ENCODE measurements at regions not wholly inside any gene's neighbourhood (a gene's known extent, or its start where the extent isn't known, plus 50 kb on each side); places are given as distances from the start of the nearest gene placed in this dataset.
A peak's percentile ranks its signal among the peaks of the same experiment; 100 is the strongest.

DNA sequence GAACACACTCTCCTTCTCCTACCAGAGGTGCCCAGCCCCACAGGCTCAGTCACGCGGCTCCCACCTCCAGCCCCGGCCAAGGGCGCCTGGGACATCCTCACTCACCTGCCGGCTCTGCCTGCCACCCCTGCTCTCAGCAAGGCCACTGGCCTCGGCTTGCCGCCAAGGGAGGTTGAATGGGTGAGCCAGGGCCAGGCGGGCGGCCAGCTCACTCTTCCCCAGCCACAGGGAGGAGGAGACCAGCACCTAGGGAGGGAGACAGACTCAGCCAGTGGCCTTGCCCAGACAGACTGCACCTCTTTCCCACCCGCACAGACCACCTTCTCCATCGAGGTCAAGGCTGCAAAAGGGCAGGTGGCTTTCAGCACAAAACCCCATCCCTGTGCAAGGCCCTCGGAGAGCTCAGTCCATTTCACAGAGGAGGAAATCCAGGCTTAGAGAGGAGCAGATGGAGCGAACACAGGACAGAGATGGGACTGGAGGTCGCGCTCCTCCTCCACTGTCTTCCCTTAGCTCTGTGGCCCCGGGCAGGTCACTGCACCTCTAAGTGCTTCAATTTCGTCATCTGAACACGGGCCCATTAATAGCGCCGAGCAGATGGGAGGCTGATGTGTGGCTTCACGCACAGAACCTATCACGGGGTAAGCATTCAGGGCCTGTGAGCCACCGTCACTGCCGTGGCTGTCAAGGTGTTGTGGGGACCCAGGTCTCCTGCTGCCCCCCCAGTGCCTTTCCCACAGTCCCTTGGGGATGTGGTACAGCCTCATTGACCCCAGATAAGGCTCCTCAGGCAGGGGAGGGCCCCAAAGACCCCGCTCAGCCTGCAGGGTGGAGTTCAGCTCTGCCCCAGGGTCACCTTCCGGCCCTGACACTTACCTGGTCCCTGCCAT is 56.1 kb downstream of the RMI2 start:
- DNase-seq, result no peak

DNA sequence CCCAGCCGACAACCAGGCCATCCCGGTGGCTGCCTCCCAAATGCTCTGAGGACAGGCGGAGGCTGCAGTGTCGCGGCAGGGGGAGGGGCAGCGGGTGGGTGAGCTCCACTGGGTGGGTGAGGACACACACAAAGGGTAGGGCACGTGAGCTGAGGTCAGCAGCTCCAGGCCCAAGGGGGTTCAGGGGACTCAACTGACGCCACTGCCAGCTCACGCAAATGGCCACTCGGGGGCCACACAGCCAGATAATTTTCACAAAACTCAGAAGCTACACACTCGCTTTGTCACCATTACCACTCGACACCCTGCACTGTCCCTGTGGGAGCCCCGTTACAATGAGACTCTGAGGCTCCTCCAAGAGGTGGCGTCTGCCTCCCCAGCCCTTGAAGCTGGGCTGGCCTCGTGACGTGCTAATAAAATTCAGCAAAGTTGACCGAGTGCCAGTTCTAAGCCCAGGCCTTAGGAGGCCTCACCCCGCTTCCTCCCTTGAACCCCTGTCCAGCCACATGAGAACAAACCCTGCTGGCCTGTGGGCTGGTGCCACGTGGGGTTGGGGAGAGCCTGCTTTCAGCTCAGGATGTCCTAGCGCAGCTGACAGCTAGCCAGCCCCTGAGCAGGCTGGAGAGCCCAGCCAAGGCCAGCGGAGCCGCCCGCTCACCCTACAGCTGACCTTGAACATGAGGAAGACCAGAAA is 56.9 kb downstream of the RMI2 start:
- DNase-seq, result no peak

DNA sequence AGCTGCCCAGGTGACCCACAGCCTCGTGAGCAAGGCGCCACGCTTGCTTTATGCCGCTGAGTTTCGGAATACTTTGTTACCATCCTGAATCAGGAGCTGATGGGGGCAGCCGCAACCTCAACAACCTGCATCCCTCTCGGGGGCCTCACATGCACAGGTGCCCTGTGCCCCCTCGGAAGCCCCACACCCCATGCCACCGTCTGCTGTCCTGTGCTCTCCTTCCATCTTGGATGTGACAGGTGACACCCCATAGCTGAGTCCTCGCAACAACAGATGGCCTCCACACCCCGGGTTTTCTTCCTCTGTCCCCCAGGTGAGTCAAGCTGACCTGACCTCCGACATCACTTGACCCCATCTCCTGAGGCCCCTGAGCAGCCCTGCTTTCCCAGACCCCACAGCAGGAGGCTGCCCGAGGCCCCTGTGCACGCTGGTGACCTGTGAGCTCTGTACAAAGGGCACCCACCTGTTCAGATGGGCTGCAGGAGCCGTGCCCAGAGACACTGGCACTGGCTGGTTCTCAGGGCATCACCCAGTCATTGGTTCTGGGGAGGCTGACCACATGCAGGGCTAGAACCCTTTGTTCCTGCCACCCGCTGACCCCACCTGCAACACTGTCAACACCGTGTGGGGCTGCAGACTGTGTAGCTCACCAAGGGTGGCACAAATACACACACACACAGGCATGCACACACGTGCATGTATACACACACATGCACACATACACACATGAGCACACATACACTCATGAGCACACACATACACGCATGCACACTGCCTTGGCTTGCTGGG is 57.7 kb downstream of the RMI2 start:
- DNase-seq, result no peak

DNA sequence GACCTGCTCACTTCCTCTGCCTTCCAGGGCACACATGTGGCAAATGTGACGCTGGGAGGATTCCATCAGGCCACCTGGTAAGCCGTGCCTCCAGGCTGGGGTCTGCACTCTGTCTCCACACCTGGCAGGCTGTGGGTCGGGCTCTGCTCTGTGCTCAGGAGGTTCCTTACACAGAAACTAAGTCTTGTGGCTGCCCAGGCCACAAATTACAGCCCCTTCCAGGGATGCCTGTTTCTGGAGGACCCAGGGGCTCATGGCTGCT is 58.2 kb downstream of the RMI2 start:
- DNase-seq, result no peak

DNA sequence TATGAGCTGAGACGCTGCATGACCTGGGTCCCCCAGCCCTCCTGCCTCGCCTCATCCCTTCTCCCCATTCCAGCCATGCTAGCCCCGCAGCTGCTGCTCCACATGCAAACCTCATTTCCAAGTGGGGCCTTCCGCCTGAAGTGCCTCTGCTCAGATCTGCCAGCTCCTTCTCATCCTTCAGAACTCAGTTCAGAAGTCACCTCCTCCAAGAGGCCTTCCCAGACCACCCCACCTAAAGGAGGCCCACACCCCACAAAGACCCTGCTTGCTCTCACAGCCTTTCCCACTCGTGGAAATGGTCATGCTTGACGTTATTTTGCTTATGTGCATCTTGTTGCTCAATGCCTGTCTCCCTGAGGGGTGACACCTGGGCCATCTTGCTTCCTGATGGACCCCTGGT is 58.7 kb downstream of the RMI2 start:
- no peak for DNase-seq

DNA sequence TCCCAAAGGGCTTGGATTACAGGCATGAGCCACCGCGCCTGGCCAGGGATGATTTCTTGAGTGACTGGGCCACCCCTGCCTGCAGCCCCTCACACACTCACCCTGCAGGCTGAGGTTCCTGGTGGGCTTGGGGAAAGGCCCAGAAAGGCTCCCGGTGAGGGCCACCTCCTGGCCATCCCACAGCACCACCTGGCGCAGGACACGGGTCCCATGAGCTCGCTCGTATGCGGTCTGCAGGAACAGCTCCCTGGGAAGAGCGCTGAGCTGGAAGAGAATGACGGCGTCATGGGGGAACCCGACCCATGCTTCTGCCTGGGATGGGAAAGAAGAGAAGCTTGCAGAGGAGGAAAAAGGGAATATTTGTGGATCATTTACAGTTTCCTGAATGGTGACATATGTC is 59.3 kb downstream of the RMI2 start:
- DNase-seq, result no peak

DNA sequence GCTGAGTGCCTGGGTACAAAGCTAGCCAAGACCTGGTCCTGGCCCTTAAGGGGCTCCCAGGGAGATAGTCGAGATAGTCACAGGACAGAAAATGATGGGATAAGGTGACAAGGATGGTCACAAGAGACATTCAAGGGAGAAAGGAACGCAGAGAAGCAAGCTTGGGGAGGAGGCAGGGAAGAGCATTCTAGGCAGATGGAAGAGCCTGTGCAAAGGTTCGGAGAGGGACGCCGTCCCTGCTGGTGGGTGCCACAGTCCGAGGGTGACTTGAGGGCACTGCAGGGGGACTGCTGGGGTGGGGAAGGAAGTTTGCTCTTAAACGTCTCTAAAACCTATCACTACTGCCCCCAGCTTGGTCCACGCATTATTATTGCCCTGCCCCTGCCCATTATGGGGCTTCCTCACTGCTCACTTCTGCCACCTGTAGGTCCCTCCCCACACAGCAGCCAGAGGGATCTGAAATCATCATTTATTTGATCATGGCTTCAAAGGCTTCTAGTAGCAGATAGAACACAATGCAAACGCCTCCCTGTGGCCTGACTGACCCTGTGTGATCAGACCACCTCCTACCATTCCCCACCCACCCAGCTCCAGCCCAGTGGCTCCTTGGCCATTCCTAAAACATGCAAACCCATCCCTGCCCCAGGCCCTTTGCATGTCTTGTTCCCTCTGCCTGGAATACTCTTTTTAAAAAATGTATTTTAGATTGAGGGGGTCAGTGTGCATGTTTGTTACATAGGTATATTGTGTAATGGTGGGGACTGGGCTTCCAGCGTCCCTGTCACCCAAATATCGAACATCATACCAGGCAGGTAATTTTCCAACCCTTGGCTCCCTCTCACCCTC is 60.3 kb downstream of the RMI2 start:
- no peak for DNase-seq

DNA sequence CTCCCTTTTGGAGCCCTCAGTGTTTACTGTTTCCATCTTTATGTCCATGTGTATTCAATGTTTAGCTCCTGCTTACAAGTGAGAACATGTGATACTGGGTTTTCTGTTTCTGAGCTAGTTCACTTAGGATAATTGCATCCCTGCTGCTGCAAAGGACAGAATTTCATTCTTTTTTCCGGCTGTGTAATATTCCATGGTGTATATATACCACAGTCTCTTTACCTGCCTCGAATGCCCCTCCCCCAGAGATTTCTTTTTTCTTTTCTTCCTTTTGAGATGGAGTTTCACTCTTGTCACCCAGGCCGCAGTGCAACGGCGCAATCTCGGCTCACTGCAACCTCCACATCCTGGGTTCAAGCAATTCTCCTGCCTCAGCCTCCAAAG is 60.9 kb downstream of the RMI2 start:
- no peak for DNase-seq

DNA sequence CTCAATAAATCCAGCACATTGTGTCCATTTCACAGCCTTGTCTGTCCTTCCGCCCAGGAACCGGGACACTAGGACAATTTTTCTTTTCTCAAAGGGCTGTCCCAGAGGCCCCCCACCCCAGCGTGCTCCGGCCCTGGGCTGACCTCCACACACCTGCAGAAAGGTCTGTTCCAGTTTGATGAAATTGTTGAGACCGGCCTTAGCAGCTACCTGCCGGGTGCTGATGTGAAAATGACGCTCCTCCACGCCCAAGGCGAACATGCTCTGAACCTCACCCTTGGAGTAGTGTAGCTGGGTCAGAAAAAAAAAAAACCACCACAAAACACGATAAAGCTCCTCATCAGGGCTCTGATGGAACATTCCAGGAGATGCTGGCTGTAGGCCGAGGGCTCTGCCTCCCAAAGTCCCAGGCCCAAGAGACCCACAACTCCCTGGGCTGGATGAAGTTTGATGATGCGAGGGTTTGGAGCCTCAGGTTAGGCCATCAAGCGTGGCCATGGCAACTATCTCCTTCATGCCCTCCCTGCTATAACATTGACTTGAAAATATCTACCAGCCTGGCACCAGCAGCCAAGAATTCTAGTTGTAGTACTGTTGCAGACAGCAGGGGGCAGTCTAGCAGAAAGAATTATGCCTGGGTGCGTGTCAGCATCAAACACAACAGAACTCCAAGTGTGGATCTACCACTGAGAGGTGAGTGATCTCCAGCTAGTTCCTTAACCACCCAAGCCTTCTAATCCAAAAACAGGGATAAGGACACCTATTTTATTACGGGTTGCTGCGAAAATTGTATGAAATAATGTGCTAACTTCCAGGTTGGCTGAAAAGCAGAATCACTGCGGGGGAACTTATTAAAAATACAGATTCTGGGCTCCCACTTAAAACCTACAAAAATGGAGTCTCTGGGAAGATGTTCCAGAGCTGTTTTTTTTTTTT is 62.1 kb downstream of the RMI2 start:
- DNase-seq, result peak; percentile 64

DNA sequence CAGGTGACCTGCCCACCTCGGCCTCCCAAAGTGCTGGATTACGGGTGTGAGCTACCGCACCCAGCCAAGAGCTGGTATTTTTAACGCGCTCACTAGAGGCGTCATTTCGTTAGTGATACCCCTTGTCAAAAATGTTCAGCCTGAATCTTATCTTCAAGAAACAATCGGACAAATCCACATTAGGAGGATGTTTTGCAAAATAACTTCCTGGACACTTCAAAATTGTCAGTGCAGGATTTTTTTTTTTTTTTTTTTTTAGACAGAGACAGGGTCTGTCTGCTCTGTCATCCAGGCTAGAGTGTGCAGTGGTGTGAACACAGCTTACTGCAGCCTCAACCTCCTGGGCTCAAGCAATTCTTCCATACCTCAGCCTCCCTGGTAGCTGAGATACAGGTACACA is 63.0 kb downstream of the RMI2 start:
- DNase-seq, result no peak

DNA sequence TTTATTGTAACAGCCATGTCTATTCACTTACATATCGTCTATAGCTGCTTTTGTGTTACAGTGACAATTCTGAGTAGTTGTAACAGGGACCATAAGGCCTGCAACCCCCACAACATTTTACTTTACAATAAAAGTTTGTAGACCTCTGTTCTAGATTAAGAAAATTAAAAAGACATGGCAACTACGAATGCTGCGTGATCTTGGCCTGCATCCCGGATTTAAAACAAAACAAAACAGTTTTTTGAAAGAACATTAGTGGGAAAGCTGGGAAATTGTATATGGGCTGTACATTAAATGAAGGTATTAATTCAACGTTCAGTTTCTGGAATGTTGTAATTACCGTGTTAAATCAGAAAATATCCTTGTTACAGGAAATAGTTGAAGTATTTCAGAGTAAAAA is 64.1 kb downstream of the RMI2 start:
- DNase-seq, result no peak

DNA sequence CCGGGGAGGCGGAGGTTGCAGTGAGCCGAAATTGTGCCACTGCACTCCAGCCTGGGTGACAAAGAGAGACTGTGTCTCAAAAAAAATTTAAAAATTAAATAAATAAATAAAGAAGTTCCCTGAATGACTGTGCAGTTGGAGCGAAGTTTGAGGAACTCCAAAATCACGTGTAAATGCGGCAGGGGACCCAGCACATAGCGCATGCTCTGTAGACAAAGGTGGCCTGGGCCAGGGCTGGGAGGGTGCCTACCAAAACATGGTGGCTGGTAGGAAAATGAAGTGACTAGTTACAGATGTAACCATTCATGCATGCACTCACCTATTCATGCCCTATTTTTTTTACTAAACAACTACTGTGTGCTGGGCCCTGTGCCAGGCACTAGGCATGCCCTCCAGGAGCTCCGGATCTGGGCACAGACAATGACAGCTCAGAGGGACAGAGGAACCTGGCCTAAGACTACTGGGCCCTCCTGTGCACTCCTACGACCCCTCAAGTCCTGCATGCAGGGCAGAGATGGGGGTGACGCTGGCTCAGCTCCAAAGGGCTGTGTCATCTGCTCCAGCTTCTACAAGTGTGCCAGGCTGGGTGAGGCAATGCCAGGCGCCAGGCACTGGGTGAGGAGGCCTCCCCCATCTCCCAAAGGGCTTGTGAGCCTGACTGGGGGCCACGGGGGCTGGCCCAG is 65.3 kb downstream of the RMI2 start:
- DNase-seq, result peak; percentile 77

DNA sequence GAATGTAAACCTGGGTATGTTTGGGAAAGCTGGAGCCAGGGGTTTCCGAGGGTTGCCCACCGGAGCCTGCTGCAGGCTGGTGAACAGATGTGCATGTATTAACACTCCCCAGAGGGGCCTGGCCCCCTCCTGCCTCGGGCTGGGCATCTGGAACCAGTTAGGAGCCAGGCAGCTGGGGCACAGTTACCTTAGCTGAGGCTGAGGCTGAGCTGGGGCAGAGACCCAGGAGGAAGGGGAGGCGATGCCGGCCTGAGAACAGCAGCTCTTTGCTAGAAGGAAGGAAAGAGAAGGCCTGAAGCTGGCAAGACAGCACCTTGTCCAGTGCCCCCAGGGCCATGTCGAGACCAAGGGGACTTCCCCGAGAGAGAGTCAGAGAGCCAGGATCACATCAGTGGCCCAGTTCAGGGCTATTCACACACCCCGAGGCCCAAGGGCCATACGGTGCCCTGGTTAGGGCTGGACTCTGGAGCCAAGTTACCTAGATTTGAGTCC is 65.8 kb downstream of the RMI2 start:
- no peak for DNase-seq

DNA sequence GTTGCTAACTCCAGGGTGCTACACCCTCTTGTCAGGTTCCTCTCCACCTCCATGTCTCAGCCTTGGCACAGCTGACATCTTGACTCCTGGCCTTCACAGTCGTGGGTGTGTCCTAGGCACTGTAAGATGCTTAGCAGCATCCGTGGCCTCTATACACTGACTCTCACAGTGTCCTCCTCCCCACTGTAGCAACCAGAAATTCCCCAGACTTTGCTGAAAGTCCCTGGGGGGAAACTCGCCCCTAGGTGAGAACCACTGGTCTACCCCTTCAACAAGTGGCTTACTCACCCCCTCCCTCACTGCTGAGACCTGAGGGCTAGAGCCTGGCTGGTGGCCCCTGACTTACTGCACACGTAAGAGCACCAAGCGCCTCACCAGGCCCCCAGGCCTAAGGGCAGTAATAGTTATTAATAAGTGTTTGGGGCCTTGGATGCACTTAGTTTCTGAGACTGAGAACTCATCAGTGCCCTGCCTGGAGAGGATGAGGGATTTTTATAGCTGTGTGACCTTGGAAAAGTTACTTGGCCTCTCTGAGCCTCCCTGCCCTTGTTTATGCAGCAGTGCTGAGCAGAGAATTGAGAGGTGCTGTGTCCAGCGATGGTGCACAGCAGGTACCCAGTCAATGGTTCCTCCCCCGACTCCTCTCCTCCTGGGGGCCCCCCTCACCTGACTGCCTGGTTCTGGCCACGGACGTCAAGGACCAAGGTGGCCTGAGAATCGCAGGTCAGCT is 67.1 kb downstream of the RMI2 start:
- no peak for DNase-seq

DNA sequence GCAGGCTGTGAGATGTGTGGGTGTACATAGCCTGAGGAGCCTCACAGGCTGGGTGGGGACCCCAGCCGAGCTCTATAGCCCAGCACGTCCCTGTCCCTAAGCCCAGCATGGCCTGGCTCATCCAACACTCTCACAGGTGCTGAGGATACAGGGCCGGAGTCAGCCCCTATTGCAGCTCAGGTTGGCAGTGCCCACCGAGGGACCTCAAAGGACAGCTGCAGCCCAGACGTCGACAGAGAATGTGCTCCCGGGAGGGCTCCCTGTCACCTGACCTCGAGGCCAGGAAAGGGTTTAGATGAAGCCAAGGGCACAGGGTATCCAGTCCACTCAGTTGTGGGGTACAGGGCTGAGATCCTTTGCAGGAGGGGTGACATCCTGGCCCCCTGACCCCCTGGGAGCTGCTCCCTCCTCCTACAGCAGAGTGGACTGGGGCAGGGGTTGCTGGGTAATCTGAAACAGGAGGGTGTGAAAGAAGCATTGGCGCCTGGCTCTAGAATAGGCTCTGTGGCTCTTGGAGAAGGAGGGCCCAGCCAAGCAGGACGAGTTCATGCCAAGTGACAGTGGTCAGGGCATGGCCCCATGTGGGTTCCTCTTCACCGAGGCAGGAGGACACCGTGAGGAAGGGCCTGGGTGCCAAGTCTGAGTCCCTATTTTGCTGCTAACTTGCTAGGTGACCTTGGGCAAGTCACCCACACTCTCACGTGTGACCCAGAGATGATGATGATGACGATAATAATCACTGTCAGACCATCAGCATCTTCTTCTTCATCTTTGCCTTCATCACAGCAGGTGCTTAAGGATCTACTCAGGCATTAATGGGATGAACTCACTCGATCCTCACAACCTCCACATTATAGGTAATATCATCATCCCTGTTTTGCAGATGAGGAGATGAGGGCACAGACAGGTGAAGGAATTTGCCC is 68.0 kb downstream of the RMI2 start:
- no peak for DNase-seq

DNA sequence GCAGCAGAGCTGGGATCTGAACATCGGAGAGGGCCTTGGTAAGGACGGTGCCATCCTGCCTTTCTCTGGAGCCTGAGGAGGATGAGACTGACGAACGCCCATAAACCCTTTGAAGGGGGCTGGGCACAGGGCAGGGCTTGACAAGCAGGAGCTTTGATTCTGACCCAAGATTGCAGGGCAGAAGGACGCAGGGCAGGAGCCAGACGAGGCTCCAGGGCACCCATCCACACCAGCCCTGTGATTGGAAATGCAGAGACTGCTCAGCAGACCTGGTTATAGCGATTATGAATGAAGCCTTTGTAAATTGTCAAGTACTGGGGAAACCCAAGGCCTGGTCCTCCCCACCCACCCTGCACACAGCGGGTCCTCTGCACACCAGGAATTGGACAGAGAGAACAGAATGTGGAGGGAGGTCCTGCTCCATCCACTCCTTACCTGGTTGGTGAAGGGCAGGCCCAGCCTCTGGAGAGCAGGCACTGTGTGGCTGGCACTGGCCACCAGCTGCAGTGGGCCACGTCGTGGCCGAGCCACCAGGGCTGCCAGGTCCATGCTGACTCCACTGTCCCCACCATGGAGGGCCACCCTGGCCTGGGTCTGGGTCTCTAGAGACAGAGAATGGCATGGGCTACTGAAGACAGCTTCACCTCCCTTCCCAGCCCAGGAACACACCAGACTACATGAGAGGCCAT is 68.8 kb downstream of the RMI2 start:
- no peak for DNase-seq

DNA sequence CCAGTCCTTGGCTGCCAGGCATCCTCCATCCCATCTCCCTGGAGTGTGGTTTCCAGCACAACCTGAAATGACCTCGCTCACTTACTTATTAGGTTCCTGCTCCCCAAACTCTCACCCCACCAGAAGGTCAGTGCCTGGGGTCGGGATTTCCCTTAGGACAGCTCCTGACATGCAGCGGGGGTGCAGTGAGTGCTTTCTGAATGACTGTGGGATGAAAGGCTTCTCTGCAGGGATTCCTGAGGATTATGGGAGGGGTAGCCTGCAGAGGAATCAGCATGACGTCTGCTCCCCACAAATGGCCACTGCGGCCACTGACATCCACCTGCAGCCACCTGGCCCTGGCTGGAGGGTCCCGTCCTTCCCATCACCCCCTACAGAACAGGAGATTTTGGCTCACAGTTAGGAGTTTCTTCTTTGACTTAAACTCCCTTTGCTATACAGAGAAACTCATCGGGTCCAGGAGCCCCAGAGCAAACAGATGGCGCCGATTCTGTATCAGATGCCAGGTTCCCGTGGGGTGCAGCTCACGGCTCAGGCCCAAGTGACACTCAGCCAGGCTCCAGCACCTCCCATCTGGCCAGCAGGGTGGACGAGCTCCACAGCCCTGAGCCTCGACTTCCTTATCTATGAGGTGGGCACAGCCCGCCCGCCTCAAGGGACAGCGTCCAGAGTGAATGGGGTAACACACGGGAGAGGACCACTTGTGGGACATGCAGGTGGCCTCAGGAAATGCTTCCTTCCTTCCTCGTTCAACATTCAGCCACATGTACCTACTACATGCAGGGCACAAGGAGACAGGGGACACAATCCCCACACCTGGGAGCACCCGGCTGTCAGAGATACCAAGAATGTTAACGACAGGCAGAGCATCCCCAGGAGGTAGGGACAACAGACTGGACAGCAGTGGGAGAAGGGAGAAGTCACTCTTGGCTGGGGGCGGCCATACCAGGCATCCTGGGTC is 69.8 kb downstream of the RMI2 start:
- no peak for DNase-seq

Data from NCI-H226 (cell line).